KMS-11 (cell line): ENCODE measurements at regions not wholly inside any gene's neighbourhood (a gene's known extent, or its start where the extent isn't known, plus 50 kb on each side); places are given as distances from the start of the nearest gene placed in this dataset.

Experiments used
- H2AFZ ChIP-seq: fragments of 200-600 bp; sonication (generic); 2 replicates; pipeline ENCODE4 v1.6.1; 2016; ENCODE audit warnings: antibody characterized with exemption, mixed run types, low read depth
- H3K27ac ChIP-seq: fragments of 200-600 bp; sonication (generic); 2 replicates; pipeline ENCODE4 v1.6.1; 2016; ENCODE audit warnings: mild to moderate bottlenecking, mixed run types
- H3K27me3 ChIP-seq: fragments of 200-600 bp; sonication (generic); 2 replicates; pipeline ENCODE4 v1.6.1; 2017; ENCODE audit warnings: mild to moderate bottlenecking, low read depth, mixed run types, moderate library complexity; ENCODE audit not compliant: insufficient read depth
- H3K36me3 ChIP-seq: fragments of 200-600 bp; sonication (generic); 2 replicates; pipeline ENCODE4 v1.6.1; 2017; ENCODE audit warnings: mild to moderate bottlenecking, mixed run types; ENCODE audit not compliant: insufficient read depth
- H3K4me1 ChIP-seq: fragments of 200-600 bp; sonication (generic); 2 replicates; pipeline ENCODE4 v1.6.1; 2016; ENCODE audit warnings: mild to moderate bottlenecking, low read depth, mixed run types; ENCODE audit not compliant: poor library complexity, severe bottlenecking
- H3K4me2 ChIP-seq: fragments of 200-600 bp; sonication (generic); 2 replicates; pipeline ENCODE4 v1.7.0; 2016; ENCODE audit warnings: mild to moderate bottlenecking, mixed run types
- H3K4me3 ChIP-seq: fragments of 200-600 bp; sonication (generic); IDR thresholded peaks from 2 replicates; pipeline ENCODE4 v1.6.1; 2017; ENCODE audit warnings: low read depth, low read length, mixed read lengths; ENCODE audit not compliant: insufficient read depth
- H3K79me2 ChIP-seq: fragments of 200-600 bp; sonication (generic); 2 replicates; pipeline ENCODE4 v1.6.1; 2016; ENCODE audit warnings: low read depth, mixed run types; ENCODE audit not compliant: insufficient read depth
- H3K9ac ChIP-seq: fragments of 200-600 bp; sonication (generic); 2 replicates; pipeline ENCODE4 v1.6.1; 2016; ENCODE audit warnings: mild to moderate bottlenecking, mixed run types
- H4K20me1 ChIP-seq: fragments of 200-600 bp; sonication (generic); 2 replicates; pipeline ENCODE4 v1.6.1; 2016; ENCODE audit warnings: mild to moderate bottlenecking, mixed run types; ENCODE audit not compliant: insufficient read depth
- CTCF ChIP-seq: fragments of 200-600 bp; sonication (generic); conservative IDR thresholded peaks from 2 replicates; pipeline ENCODE4 v1.6.1; 2017; ENCODE audit warnings: low read depth, mild to moderate bottlenecking, antibody characterized with exemption, low read length, moderate library complexity, mixed read lengths

- Histone ChIP-seq H3K79me2 (no peaks in the 10 kb centered on the region), H3K4me3 (no peak overlapping the region), H3K27me3 (no peaks in the 10 kb centered on the region), H3K9ac (no peak overlapping the region), H3K36me3 (no peaks in the 10 kb centered on the region), H3K4me2 (no peak overlapping the region), H3K4me1 (no peaks in the 10 kb centered on the region), H3K27ac (no peak overlapping the region), H2AFZ (no peak overlapping the region), H4K20me1 (no peaks in the 10 kb centered on the region)
- TF ChIP-seq CTCF: no peak
Observed at GRCh38 chr1:58282623-58283387, 263.7 kb downstream of the OMA1 start.

DNA sequence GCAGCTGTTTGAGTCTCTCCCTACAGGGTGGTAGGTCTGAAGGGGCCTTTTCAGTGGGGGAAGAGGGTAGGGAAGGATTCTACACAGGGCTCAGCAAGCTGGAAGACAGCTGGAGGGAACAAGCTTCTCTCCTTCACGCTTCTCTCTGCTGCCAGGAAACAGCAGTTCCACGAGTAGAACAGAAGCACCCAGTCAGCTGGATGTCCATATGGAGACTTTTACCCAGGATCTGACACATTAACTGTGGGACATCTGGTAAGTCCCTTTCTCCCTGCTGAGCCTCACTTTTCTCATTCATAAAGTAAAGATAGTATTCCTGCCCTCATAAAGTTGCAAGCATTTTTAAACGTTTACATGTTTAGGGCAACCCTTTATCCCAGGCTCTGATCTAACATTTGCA, 280.3 kb downstream of the OMA1 start:
- no peak overlapping the region for H3K4me3 ChIP-seq
- no peaks in the 10 kb centered on the region for H3K79me2 ChIP-seq
- no peaks in the 10 kb centered on the region for H4K20me1 ChIP-seq
- TF ChIP-seq CTCF: no peak
- H3K27me3 ChIP-seq: no peaks in the 10 kb centered on the region
- H3K9ac ChIP-seq: no peak overlapping the region
- H2AFZ ChIP-seq: no peak overlapping the region
- no peaks in the 10 kb centered on the region for H3K4me1 ChIP-seq
- no peak overlapping the region for H3K4me2 ChIP-seq
- no peaks in the 10 kb centered on the region for H3K36me3 ChIP-seq
- no peak overlapping the region for H3K27ac ChIP-seq

DNA sequence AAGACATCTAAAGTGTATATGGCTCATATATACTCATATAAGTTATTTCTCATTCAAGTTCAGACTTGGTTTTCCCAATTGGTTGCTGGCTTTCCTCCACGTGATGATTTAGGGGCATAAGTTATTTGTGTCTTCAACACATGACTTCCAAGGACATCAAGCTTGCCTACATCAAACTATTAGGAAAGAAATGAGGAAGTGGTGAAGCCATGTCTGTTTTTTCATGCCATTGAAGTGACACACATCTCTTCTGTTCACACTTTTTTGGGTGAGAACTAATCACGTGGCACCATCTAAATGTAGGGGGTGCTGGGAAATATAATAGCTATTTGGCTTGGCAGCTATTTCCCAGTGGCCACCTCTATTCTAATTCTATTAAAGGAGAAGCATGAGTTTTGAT, 282.1 kb downstream of the OMA1 start:
- no peak overlapping the region for H3K27ac ChIP-seq
- no peaks in the 10 kb centered on the region for H3K36me3 ChIP-seq
- H4K20me1 ChIP-seq: no peaks in the 10 kb centered on the region
- TF ChIP-seq CTCF: no peak
- H3K4me2 ChIP-seq: no peak overlapping the region
- H2AFZ ChIP-seq: no peak overlapping the region
- H3K27me3 ChIP-seq: no peaks in the 10 kb centered on the region
- no peak overlapping the region for H3K4me3 ChIP-seq
- no peaks in the 10 kb centered on the region for H3K4me1 ChIP-seq
- H3K79me2 ChIP-seq: no peaks in the 10 kb centered on the region
- H3K9ac ChIP-seq: no peak overlapping the region

DNA sequence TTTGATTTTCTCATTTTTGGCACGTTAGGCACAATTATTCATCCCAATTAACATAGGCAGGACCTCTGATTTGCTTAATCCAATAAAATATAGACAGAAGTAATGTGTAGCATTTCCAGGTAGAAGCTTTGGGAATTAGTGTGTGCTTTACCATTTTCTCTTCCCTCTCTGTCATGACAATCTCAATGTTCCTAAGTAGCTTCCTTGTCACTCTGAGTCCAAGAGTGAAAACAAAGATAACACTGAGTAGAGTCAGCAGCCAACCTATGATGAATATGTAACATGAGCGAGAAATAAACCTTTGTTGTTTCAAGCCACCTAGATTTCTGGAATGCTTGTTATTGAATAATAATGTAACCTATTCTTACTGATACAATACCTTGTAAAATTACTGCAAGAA, 283.8 kb downstream of the OMA1 start:
- Histone ChIP-seq H3K4me3 (no peak overlapping the region), H2AFZ (no peak overlapping the region), H3K79me2 (no peaks in the 10 kb centered on the region), H3K4me2 (no peak overlapping the region), H4K20me1 (no peaks in the 10 kb centered on the region), H3K27ac (no peak overlapping the region), H3K27me3 (no peaks in the 10 kb centered on the region), H3K9ac (no peak overlapping the region), H3K4me1 (no peaks in the 10 kb centered on the region), H3K36me3 (no peaks in the 10 kb centered on the region)
- TF ChIP-seq CTCF: no peak
